Caco-2 (cell line): ENCODE measurements at regions not wholly inside any gene's neighbourhood (a gene's known extent, or its start where the extent isn't known, plus 50 kb on each side); places are given as distances from the start of the nearest gene placed in this dataset.
"Not testable (repeated sequence)": the region's sequence is repeated elsewhere in the genome, so short reads cannot be mapped to it uniquely, and the experiment has no call there.

ENCODE experiments used
- BruUV-seq: library from RNA; stranded (reverse); fragments of 400-500 nt; replicated peaks from 2 replicates; lab custom pipeline; 2021; lab: Mats Ljungman, UMichigan
- CTCF ChIA-PET: fragments of 300-600 bp; sonication (Branson Sonifier 250); formaldehyde crosslinking; loops from one replicate; lab custom pipeline; 2022; ENCODE audit warnings: antibody characterized with exemption; lab: Charles Lee
- POLR2A ChIA-PET: fragments of 300-600 bp; sonication (Branson Sonifier 250); formaldehyde crosslinking; loops from one replicate; lab custom pipeline; 2022; ENCODE audit warnings: antibody characterized with exemption; lab: Charles Lee
- DNase-seq, 2 experiments: peaks; one replicate each; pipeline versions ENCODE4 v3.0.0 to v3.0.0-alpha.2; 2020 to 2022
- H3K27me3 ChIP-seq: replicated peaks from 2 replicates; pipeline ENCODE4 v1.6.0; 2011; ENCODE audit warnings: low read length; ENCODE audit not compliant: control insufficient read depth, insufficient read depth
- H3K36me3 ChIP-seq: 2 replicates; pipeline ENCODE4 v1.5.1; 2011; ENCODE audit warnings: low read length; ENCODE audit not compliant: control insufficient read depth, insufficient read depth
- H3K4me1 ChIP-seq: fragments of 250-450 bp; sonication (Bioruptor Pico); 2 replicates; pipeline ENCODE4 v1.5.1; 2020; ENCODE audit warnings: mild to moderate bottlenecking
- H3K4me3 ChIP-seq: 2 replicates; pipeline ENCODE4 v1.5.1; 2011; ENCODE audit warnings: low read depth, mild to moderate bottlenecking, control low read depth, low read length
- H3K9me3 ChIP-seq: fragments of 250-450 bp; sonication (Bioruptor Pico); 2 replicates; pipeline ENCODE4 v1.5.1; 2020; ENCODE audit warnings: mild to moderate bottlenecking, moderate library complexity
- H3K27ac Mint-ChIP-seq: one replicate; pipeline ENCODE4 v1.8.0; 2022; ENCODE audit warnings: mixed read lengths; ENCODE audit not compliant: unreplicated experiment
- H3K27me3 Mint-ChIP-seq: one replicate; pipeline ENCODE4 v1.8.0; 2022; ENCODE audit warnings: mixed read lengths; ENCODE audit not compliant: insufficient read depth, unreplicated experiment
- H3K36me3 Mint-ChIP-seq: one replicate; pipeline ENCODE4 v1.8.0; 2022; ENCODE audit warnings: mild to moderate bottlenecking, mixed read lengths; ENCODE audit not compliant: insufficient read depth, unreplicated experiment
- H3K4me1 Mint-ChIP-seq: one replicate; pipeline ENCODE4 v1.8.0; 2022; ENCODE audit warnings: low read depth, mixed read lengths; ENCODE audit not compliant: unreplicated experiment
- H3K4me3 Mint-ChIP-seq: one replicate; pipeline ENCODE4 v1.8.0; 2022; ENCODE audit warnings: mild to moderate bottlenecking, moderate library complexity, mixed read lengths; ENCODE audit not compliant: unreplicated experiment
- H3K9me3 Mint-ChIP-seq: one replicate; pipeline ENCODE4 v1.8.0; 2022; ENCODE audit warnings: mixed read lengths; ENCODE audit not compliant: unreplicated experiment
- intact Hi-C: fragments of 100-400 bp; cut with micrococcal nuclease; formaldehyde crosslinking; loops from one replicate; pipeline ENCODE4 v1.10.0; 2022; ENCODE audit not compliant: unreplicated experiment
- TF ChIP-seq, protein P1 (sequence below), 2 experiments: fragments of 200-600 bp in 1 of 2; IDR thresholded peaks; 1 replicate in 1 of 2; 2 replicates in 1 of 2; pipeline versions ENCODE4 v1.5.1 to v1.8.0; 2011 to 2022; ENCODE audit warnings: antibody characterized with exemption in 1 of 2, control low read depth in 1 of 2, inconsistent platforms in 1 of 2, low read depth in 1 of 2, low read length in 1 of 2, mild to moderate bottlenecking in 1 of 2, moderate library complexity in 1 of 2; ENCODE audit not compliant: insufficient read depth in 1 of 2, severe bottlenecking in 1 of 2, unreplicated experiment in 1 of 2

- no peaks in the 10 kb centered on the region for H3K36me3 Mint-ChIP-seq
- no peaks in the 10 kb centered on the region for H3K27me3 Mint-ChIP-seq
- no peaks in the 10 kb centered on the region for H3K4me1 ChIP-seq
- no peaks in the 10 kb centered on the region for H3K27me3 ChIP-seq
- H3K36me3 ChIP-seq: no peaks in the 10 kb centered on the region
- intact Hi-C loops: no loop called here
- BruUV-seq: no TSS peak
- ChIA-PET CTCF (no interaction called here), POLR2A (no interaction called here)
- H3K4me3 ChIP-seq: no peak overlapping the region
- H3K4me1 Mint-ChIP-seq: no peaks in the 10 kb centered on the region
- H3K9me3 Mint-ChIP-seq: peaks cover 57% of the 10 kb centered on the region
- TF ChIP-seq, protein P1, sequence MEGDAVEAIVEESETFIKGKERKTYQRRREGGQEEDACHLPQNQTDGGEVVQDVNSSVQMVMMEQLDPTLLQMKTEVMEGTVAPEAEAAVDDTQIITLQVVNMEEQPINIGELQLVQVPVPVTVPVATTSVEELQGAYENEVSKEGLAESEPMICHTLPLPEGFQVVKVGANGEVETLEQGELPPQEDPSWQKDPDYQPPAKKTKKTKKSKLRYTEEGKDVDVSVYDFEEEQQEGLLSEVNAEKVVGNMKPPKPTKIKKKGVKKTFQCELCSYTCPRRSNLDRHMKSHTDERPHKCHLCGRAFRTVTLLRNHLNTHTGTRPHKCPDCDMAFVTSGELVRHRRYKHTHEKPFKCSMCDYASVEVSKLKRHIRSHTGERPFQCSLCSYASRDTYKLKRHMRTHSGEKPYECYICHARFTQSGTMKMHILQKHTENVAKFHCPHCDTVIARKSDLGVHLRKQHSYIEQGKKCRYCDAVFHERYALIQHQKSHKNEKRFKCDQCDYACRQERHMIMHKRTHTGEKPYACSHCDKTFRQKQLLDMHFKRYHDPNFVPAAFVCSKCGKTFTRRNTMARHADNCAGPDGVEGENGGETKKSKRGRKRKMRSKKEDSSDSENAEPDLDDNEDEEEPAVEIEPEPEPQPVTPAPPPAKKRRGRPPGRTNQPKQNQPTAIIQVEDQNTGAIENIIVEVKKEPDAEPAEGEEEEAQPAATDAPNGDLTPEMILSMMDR (IDR thresholded peaks at IDR 0.05; ENCODE audit: insufficient read depth in 1 of 2, low read depth in 1 of 2, low read length in 1 of 2, severe bottlenecking in 1 of 2, unreplicated experiment in 1 of 2): no peak
- no peak overlapping the region for H3K4me3 Mint-ChIP-seq
- H3K9me3 ChIP-seq: peaks cover 15% of the 10 kb centered on the region; the same call in 1 of the 2 replicates
- no peak for DNase-seq
- H3K27ac Mint-ChIP-seq: no peak overlapping the region
These were observed 257.3 kb downstream of the ZNF33B start for GRCh38 chr10:42380926-42381547.

GRCh38 chr10:42367532-42368230 is 270.7 kb downstream of the ZNF33B start:
- DNase-seq: no peak
- Mint-ChIP-seq H3K9me3 (peaks cover 60% of the 10 kb centered on the region), H3K4me3 (no peak overlapping the region), H3K36me3 (no peaks in the 10 kb centered on the region), H3K4me1 (no peaks in the 10 kb centered on the region), H3K27ac (no peak overlapping the region), H3K27me3 (no peaks in the 10 kb centered on the region)
- ChIA-PET CTCF (no interaction called here), POLR2A (no interaction called here)
- Histone ChIP-seq H3K9me3 (peaks cover 30% of the 10 kb centered on the region; the same call in 1 of the 2 replicates), H3K4me1 (no peaks in the 10 kb centered on the region), H3K4me3 (no peak overlapping the region), H3K27me3 (no peaks in the 10 kb centered on the region), H3K36me3 (no peaks in the 10 kb centered on the region)
- no TSS peak for BruUV-seq
- intact Hi-C loops: no loop called here
- TF ChIP-seq, protein P1 (IDR thresholded peaks at IDR 0.05; ENCODE audit: insufficient read depth in 1 of 2, low read depth in 1 of 2, low read length in 1 of 2, severe bottlenecking in 1 of 2, unreplicated experiment in 1 of 2): no peak

GRCh38 chr10:42351745-42352144 is 286.6 kb downstream of the ZNF33B start:
- Histone ChIP-seq H3K4me1 (no peaks in the 10 kb centered on the region), H3K27me3 (no peaks in the 10 kb centered on the region), H3K4me3 (no peak overlapping the region), H3K36me3 (no peaks in the 10 kb centered on the region), H3K9me3 (peaks cover 5% of the 10 kb centered on the region; the same call in 1 of the 2 replicates)
- no peaks in the 10 kb centered on the region for H3K27me3 Mint-ChIP-seq
- intact Hi-C loops: no loop called here
- TF ChIP-seq, protein P1 (IDR thresholded peaks at IDR 0.05; ENCODE audit: insufficient read depth in 1 of 2, low read depth in 1 of 2, low read length in 1 of 2, severe bottlenecking in 1 of 2, unreplicated experiment in 1 of 2): no peak
- H3K9me3 Mint-ChIP-seq: peaks cover 9% of the 10 kb centered on the region
- H3K4me1 Mint-ChIP-seq: no peaks in the 10 kb centered on the region
- no peak overlapping the region for H3K27ac Mint-ChIP-seq
- no TSS peak for BruUV-seq
- no peak overlapping the region for H3K4me3 Mint-ChIP-seq
- ChIA-PET POLR2A (no interaction called here), CTCF (no interaction called here)
- no peaks in the 10 kb centered on the region for H3K36me3 Mint-ChIP-seq
- DNase-seq: no peak

DNA sequence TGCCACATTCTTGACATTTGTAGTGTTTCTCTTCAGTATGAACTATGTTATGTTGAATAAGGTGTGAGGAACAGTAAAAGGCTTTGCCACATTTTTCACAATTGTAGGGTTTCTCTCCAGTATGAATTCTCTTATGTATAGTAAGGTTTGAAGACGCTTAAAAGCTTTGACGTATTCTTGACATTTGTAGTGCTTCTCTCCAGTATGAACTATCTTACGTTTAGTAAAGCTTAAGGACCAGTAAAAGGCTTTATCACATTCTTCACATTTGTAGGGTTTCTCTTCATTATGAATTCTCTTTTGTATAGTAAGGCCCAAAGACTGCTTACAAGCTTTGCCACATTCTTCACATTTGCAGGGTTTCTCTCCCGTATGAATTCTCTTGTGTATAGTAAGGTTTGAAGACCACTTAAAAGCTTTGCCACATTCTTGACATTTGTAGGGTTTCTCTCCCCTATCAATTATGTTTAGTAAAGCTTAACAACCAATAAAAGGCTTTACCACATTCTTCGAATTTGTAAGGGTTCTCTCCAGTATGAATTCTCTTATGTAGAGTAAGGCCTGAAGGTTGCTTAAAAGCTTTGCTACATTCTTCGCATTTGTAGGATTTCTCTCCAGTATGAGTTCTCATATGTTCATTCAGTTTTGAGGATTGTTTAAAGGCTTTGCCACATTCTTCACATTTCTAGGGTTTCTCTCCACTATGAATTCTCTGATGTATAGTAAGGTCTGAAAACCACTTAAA is 301.6 kb downstream of the ZNF33B start:
- CTCF ChIA-PET, POLR2A ChIA-PET, H3K4me1 Mint-ChIP-seq, H3K4me3 ChIP-seq, H3K27me3 ChIP-seq, BruUV-seq, H3K4me3 Mint-ChIP-seq, H3K36me3 Mint-ChIP-seq, DNase-seq, H3K36me3 ChIP-seq, intact Hi-C loops, H3K4me1 ChIP-seq, H3K27me3 Mint-ChIP-seq, H3K27ac Mint-ChIP-seq: not testable (repeated sequence)
- H3K9me3 ChIP-seq: peaks cover 25% of the 10 kb centered on the region
- peaks cover 59% of the 10 kb centered on the region for H3K9me3 Mint-ChIP-seq
